Endodermal cell (in vitro differentiated cells): ENCODE measurements at regions not wholly inside any gene's neighbourhood (a gene's known extent, or its start where the extent isn't known, plus 50 kb on each side); places are given as distances from the start of the nearest gene placed in this dataset.
A peak's percentile ranks its signal among the peaks of the same experiment; 100 is the strongest.

ENCODE experiments used
- DNase-seq: peaks from one replicate; pipeline ENCODE4 v3.0.0-alpha.2; 2017
- H3K27ac ChIP-seq: 2 replicates; pipeline ENCODE4 v1.5.1; 2013; ENCODE audit warnings: mild to moderate bottlenecking, low read depth, low read length, moderate library complexity
- H3K27me3 ChIP-seq: 2 replicates; pipeline ENCODE4 v1.6.1; 2013; ENCODE audit warnings: mild to moderate bottlenecking, low read length, moderate library complexity; ENCODE audit not compliant: insufficient read depth, control insufficient read depth, poor library complexity, severe bottlenecking
- H3K36me3 ChIP-seq: 2 replicates; pipeline ENCODE4 v1.7.0; 2013; ENCODE audit warnings: mild to moderate bottlenecking, low read length, moderate library complexity; ENCODE audit not compliant: control insufficient read depth, insufficient read depth
- H3K4me1 ChIP-seq: one replicate; pipeline ENCODE4 v1.7.0; 2013; ENCODE audit warnings: low read length; ENCODE audit not compliant: control insufficient read depth, insufficient read depth
- H3K4me3 ChIP-seq: 2 replicates; pipeline ENCODE4 v1.5.1; 2013; ENCODE audit warnings: mild to moderate bottlenecking, low read length, moderate library complexity
- H3K9ac ChIP-seq: 2 replicates; pipeline ENCODE4 v1.6.1; 2013; ENCODE audit warnings: mild to moderate bottlenecking, low read length, moderate library complexity; ENCODE audit not compliant: poor library complexity, severe bottlenecking; ENCODE audit errors: extremely low read depth
- H3K9me3 ChIP-seq: 2 replicates; pipeline ENCODE4 v1.6.1; 2013; ENCODE audit warnings: mild to moderate bottlenecking, low read length, moderate library complexity; ENCODE audit not compliant: control insufficient read depth
- H3K27ac Mint-ChIP-seq: 2 replicates; pipeline ENCODE4 v1.8.0; 2020; ENCODE audit warnings: mixed read lengths
- H3K27me3 Mint-ChIP-seq: 2 replicates; pipeline ENCODE4 v1.8.0; 2021; ENCODE audit warnings: mild to moderate bottlenecking, mixed read lengths; ENCODE audit not compliant: insufficient read depth
- H3K36me3 Mint-ChIP-seq: 2 replicates; pipeline ENCODE4 v1.8.0; 2020; ENCODE audit warnings: low read depth, mixed read lengths
- H3K4me1 Mint-ChIP-seq: 2 replicates; pipeline ENCODE4 v1.8.0; 2020; ENCODE audit warnings: mixed read lengths
- H3K4me3 Mint-ChIP-seq: 2 replicates; pipeline ENCODE4 v1.8.0; 2020; ENCODE audit warnings: mild to moderate bottlenecking, moderate library complexity, mixed read lengths
- H3K9me3 Mint-ChIP-seq: 2 replicates; pipeline ENCODE4 v1.8.0; 2020; ENCODE audit warnings: mild to moderate bottlenecking, mixed read lengths
- CTCF ChIP-seq: fragments of 200-600 bp; sonication (generic); conservative IDR thresholded peaks from 2 replicates; pipeline ENCODE4 v1.5.0; 2021; ENCODE audit warnings: antibody characterized with exemption, mild to moderate bottlenecking
- WGBS, 2 experiments: methylation state at CpG; one replicate each; pipeline versions ENCODE4 v1.1.5 to v1.1.7; 2013; ENCODE audit warnings: missing lambda C conversion rate in 2 of 2, mixed read lengths in 1 of 2; ENCODE audit not compliant: insufficient coverage in 1 of 2, insufficient read length in 1 of 2; 5-methylcytosine and 5-hydroxymethylcytosine counted together

- Mint-ChIP-seq H3K27me3 (peaks cover 2% of the 10 kb centered on the region), H3K4me3 (no peak overlapping the region), H3K9me3 (no peaks in the 10 kb centered on the region), H3K27ac (no peak overlapping the region), H3K36me3 (no peaks in the 10 kb centered on the region), H3K4me1 (no peaks in the 10 kb centered on the region)
- DNase-seq, result no peak
- H3K9me3 ChIP-seq, result no peaks in the 10 kb centered on the region
- no peak overlapping the region for H3K4me3 ChIP-seq
- no peak overlapping the region for H3K9ac ChIP-seq
- 94 to 96% methylated on average over 28 to 29 of the region's 29 CpGs for WGBS, 2 experiments
- H3K36me3 ChIP-seq, result no peaks in the 10 kb centered on the region
- peaks cover 18% of the 10 kb centered on the region for H3K27me3 ChIP-seq
- H3K4me1 ChIP-seq, result no peaks in the 10 kb centered on the region
- no peak overlapping the region for H3K27ac ChIP-seq
- TF ChIP-seq CTCF, result no peak
These were observed 106.0 kb upstream of the NKX1-1 start for GRCh38 chr4:1512051-1512737.

GRCh38 chr4:1511441-1512041 lies 105.3 kb upstream of the NKX1-1 start:
- Mint-ChIP-seq H3K4me1 (no peaks in the 10 kb centered on the region), H3K27me3 (peaks cover 2% of the 10 kb centered on the region), H3K9me3 (no peaks in the 10 kb centered on the region), H3K27ac (no peak overlapping the region), H3K36me3 (no peaks in the 10 kb centered on the region), H3K4me3 (no peak overlapping the region)
- Histone ChIP-seq H3K36me3 (no peaks in the 10 kb centered on the region), H3K9me3 (no peaks in the 10 kb centered on the region), H3K4me3 (no peak overlapping the region), H3K9ac (no peak overlapping the region), H3K27ac (no peak overlapping the region), H3K4me1 (no peaks in the 10 kb centered on the region), H3K27me3 (peaks cover 18% of the 10 kb centered on the region)
- 94 to 97% methylated on average over 19 to 22 of the region's 22 CpGs for WGBS, 2 experiments
- peak; percentile 74 for DNase-seq
- TF ChIP-seq CTCF, result no peak

- Mint-ChIP-seq H3K36me3 (no peaks in the 10 kb centered on the region), H3K27ac (no peak overlapping the region), H3K27me3 (peaks cover 2% of the 10 kb centered on the region), H3K9me3 (no peaks in the 10 kb centered on the region), H3K4me3 (no peak overlapping the region), H3K4me1 (no peaks in the 10 kb centered on the region)
- 93 to 94% methylated on average over 15 of the region's 15 CpGs for WGBS, 2 experiments
- no peak for DNase-seq
- no peak for TF ChIP-seq CTCF
- no peaks in the 10 kb centered on the region for H3K4me1 ChIP-seq
- peaks cover 18% of the 10 kb centered on the region for H3K27me3 ChIP-seq
- H3K36me3 ChIP-seq, result no peaks in the 10 kb centered on the region
- no peaks in the 10 kb centered on the region for H3K9me3 ChIP-seq
- no peak overlapping the region for H3K27ac ChIP-seq
- no peak overlapping the region for H3K9ac ChIP-seq
- H3K4me3 ChIP-seq, result no peak overlapping the region
These were observed 104.7 kb upstream of the NKX1-1 start for GRCh38 chr4:1510931-1511330.
